ENCODE measurements at regions not wholly inside any gene's neighbourhood (a gene's known extent, or its start where the extent isn't known, plus 50 kb on each side); places are given as distances from the start of the nearest gene placed in this dataset.

DNA sequence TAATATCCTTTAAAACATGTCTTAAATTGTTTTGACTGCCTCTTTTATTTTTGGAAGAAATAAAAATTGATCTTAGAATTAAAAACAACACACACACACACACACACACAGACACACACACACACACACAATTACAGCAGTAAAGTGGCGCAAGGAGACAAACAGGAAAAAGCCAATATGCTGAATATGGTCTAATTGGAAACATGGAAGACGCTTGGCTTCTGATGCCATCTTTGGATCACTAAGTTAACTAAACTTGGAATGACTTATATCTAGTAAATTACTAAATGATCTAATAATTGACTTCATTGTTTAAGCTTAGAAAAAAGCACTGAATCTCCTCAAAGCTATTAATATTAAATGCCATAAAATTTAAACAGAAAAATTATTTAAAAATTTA is 1093.4 kb downstream of the ADGRL3 start:
- DNase-seq, result no peak

DNA sequence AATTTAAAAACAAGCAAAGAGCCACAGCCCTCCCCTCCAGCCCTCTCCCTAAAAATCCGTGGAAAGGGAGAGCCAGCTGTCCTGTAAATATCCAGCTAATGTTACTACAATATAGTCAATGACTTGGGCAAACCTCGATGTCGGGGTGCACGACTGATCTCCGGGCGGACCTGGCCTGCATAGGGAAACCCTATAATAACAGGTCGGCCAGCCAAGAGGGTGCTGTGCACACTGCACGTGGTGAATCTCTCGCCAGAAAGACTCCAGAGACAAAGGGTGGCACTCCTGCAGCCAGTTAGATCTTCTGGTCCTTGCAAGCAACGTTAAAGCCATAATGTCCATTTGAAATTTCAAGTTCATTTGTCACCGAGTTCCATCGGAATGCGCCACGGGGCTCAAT is 1092.8 kb downstream of the ADGRL3 start:
- no peak for DNase-seq

DNA sequence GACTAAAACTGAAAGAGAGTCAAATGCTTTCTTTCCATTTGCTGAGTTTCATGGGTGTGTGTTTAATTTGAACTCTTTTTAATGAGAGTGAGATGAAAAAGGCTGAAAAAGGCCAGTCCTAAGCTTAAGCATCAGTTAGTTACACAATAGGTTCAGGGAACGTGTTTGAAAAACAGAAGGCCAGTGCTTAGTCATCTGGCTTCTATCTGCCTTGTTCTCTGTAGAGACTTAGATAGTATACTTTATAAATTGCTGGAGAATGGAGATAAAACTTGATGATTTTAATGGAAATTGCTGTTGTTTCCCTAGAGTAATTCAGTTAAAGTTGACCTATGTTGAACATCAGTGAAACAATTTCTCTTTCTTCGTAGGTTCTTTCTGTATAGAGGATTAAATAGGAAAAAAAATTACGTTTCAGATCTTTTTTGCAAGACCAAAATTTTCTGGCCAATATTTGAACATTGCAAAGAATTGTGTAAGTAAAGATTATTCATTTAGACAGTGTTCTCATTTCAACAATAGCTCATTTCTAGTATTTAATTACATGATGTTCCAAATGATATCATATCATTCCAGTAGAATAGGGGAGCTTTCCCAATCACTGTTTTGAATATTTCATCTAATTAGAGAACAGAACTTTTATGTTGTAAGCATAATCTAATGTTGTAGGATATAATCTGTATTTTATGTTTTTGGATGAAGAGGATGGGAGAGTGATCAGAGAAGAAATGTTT is 1088.8 kb downstream of the ADGRL3 start:
- no peak for DNase-seq

DNA sequence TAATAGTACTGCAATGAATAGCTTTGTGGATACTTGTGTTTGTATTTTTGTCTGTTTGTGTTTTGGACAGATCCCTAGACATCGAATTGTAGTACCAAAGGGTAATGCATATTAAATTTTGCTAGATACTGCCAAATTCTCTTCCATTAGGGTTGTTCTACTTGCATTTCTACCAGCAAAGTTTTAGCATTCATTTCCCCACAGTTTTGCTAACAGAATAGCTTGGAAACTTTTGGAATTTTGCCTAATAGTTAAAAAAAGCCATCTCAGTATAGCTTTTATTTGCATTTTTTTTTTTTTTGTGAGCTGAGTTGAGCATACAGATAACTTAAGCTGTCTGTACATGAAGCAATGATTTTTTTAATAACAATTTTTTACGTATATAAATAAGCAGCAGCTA is 1084.9 kb downstream of the ADGRL3 start:
- no peak for DNase-seq

DNA sequence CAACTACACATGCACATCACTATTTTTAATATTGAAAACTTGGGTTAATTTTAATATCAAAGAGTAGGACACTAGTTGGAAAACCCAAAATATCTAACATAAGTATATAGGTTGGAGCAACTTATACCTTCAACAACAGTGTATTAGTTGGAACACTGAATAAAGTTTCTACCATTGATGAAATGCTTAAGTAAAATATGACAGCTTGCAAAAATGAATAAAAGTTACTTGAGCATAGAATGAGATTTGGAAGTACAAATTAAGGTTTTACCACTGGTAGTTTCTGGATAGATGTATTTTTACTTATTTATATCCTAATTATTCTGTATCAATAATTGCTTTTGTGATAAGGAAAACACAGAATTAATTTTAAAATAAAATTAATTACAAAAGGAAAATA is 1079.6 kb downstream of the ADGRL3 start:
- DNase-seq, result no peak

DNA sequence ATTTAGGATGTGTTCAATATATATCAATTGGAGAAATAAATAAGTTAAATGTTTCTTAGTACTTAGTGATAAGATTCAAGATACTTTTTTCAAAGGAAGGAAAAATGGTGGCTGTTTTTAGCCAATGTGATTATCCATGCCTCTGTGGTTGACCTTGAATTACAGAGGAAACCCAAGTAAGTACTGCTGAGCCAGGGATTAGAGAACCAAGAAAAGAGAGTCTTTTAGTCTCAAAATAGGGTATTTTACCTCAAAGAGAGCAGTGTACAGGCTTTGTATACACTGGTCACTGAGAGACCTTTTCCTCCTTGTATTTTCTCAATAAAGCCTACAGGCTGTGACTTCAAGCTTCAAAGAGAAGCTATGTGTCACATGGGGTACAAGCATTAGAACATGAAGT is 1075.3 kb downstream of the ADGRL3 start:
- DNase-seq, result no peak

DNA sequence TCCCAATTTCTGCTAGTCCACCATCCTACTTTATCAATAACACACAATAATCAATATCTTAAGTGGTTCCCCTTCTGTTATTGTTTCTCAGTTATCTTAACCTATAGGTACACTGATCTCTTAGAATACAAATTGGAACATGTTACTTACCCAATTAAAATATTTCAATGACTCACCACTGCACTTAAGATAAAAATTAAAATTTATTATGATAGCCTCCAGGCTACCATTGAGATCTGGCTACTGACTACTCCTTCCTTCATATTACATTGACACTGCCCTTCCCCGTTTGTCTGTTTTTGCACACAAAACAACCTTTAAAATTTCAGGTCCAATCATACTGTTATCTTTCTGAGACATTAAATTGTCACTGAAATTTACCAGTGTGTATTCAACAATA is 1074.7 kb downstream of the ADGRL3 start:
- no peak for DNase-seq

DNA sequence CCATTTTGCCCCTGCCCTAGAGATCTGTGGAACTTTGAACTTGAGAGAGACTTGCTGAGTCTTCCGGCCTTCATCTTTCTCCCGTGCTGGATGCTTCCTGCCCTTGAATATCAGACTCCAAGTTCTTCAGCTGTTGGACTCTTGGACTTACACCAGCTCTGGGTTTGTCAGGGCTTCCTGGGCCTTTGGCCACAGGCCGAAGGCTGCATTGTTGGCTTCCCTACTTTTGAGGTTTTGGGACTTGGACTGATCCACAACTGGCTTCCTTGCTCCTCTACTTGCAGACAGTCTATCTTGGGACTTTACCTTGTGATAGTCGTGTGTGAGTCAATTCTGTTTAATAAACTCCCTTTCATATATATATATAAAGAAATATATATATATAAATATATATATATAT is 1071.0 kb downstream of the ADGRL3 start:
- DNase-seq, result no peak

DNA sequence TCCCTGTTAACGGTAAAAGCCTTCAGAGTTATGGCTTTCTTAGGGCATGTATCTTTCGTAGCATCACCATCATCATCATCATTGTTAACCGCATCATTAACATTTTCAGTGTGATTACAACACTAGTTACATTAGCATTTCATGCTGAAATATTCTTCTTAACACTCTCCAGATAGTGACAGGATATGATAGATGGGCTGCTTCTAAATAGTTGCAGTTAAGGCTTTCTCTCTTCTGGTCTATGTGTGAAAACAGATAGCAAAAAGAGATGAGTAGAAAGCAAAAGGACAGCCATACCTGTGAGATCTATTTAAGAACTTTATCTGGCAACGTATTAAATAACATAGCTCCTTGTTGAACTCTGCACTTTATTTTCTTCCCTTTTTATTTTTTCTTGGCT is 1069.8 kb downstream of the ADGRL3 start:
- no peak for DNase-seq

DNA sequence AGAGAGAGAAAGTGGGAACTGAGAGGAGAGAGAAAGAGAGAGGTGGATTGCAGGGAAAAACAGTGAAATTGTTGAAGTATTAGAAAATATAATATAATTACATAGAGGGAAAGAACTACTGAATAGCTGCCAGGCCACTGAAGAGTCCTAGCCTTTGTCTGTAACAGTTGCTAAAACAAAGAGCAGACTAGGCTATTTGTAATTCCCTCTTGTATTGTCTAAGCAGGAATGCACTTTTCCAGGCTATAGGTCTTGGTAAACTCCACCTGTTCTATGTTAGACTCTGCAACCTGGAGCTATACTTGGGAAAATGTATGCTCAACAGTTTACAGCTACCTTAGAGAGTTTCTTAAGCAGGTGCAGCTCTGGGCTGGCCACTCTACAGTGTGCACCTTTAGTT is 1063.3 kb downstream of the ADGRL3 start:
- no peak for DNase-seq

DNA sequence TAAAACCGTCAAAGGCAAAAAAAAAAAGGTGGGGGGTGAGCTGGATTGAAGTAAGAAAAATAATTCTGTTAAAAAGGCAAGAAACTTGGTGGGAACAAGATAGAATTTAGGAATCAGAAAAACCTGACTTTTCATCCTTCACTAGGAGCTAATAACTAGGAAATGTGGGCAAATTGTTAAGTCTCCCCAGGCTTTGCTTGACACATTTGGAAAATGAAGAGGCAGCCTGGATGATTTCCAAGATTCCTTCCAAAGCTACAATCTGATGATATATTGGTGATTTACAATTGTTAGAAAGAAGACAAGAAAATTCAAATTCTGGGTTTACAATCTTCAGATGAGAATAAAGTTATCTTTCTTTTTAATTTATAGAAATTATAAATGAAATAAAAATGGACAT is 1062.5 kb downstream of the ADGRL3 start:
- DNase-seq, result no peak

DNA sequence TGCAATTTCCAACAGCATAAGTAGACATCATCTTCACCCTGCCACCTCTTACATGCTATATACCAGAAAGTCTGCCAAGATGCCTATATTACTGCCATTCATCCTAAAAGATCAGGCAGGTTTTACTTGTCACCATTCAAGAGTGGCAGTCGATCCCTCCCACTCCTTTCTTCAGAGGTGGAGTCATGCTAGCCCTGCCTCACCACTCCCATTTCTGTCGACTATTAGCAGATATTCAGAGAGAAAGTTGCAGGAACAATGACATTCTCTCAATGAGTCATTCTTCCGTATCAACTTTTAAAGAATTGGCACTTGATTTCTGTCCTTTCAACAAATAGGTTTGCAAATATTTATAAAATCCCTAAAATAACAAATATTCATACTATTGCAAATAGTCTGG is 1060.1 kb downstream of the ADGRL3 start:
- no peak for DNase-seq

DNA sequence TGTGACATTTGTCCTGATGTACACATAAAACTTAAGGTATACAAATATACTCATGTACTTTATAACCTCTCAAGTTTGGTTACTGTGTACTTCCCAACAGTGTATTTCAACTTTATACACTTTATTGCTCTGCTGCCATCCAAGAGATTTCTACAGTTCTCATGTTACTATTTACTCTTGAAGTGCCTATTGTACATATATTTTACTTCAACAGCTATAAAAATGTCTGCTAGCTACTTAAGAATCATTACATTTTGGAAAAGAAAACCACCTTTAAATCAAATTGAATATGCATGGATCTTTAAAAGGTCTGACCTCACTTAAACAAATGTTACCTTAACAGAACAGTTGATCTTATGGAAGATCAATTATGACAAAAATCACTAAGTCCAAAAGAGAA is 1056.4 kb downstream of the ADGRL3 start:
- DNase-seq, result no peak

DNA sequence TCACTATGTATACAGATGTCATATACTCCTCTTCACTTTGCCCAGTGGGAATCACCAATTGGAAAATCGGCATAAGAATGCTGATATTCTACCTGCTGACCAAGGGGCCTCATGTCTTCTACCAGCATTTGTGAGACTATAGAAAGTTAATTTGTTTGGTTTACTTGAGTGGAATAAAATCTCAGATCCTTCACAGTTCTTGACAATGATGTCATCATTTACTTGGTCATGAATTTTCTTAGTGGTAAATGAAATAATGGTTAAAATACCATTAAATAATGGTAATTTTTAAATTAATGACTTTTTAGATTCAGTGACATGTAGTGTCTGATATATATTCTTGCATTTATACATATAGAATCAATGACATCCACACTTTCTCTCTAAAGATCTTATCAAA is 1052.6 kb downstream of the ADGRL3 start:
- no peak for DNase-seq

DNA sequence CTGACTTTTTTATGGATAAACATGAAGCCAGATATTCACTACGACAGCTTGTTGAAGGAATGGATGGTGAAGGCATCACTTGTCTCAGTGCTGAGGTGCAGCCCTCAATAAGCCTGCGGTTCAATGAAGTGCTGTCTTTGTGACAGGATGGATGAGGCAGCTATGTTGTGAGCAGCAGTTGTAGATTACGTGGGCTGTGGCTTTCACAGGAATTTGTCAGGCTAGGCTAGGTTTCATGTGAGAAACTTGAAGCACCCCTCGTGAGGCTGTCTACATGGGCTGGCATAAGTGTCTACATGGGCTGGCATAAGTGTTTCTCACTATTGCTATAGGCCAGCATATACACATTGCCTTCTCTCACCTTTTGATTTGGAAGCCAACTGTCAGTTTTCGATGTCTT is 1050.0 kb downstream of the ADGRL3 start:
- no peak for DNase-seq

DNA sequence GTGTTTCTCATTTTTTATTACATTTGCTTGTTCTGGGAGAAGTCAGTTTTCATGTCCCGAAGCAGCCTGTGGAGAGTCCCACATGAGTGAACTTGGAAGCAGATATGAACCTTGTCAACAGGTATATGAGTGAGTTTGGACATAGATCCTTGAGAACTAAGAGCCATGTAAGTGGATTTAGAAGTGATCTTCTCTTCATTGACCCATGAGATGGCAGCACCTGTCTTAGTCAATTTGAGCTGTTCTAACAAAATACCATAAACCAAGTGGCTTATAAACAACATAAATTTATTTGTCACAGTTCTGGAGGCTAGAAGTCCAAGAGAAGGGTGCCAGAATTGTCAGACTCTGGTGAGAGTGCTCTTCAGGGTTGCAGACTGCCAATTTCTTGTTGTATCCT is 1043.8 kb downstream of the ADGRL3 start:
- DNase-seq, result no peak

DNA sequence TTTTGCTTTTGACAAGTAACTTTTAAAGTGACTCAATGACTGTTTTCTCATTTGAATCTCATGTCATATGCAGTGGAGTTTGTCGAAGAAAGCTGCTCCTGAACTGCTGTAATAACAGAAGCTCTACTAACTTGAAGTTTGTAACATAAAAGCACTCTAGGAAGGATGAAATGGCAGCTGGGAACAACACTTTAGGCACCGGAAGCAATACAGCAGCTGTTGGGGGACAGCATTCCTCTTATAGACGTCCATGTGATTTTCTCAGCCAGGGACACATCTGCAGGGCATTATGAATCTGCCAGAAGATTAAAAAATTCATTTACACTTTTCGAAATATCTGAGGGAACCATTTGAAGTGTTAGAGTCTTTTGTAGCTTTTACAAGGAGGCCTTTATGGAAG is 1035.8 kb downstream of the ADGRL3 start:
- no peak for DNase-seq

DNA sequence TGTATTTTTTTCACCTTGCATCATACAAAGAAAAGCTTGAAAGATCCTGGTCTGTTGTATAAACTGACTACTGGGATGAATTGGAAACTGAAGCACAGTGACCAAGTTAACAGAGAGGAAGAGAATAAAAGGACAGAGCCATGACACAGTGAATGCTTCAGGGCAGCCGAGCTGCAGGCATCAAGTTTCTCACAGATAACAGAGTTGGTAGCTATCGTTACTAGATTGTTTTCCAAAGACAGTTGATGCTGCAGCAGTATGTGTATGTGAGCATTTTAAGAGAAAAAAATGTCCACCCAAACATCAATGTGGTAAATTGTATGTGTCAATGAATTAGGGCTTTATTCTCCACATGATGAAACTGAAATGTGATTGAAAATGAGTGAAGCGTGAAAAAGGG is 1032.7 kb downstream of the ADGRL3 start:
- DNase-seq, result no peak

DNA sequence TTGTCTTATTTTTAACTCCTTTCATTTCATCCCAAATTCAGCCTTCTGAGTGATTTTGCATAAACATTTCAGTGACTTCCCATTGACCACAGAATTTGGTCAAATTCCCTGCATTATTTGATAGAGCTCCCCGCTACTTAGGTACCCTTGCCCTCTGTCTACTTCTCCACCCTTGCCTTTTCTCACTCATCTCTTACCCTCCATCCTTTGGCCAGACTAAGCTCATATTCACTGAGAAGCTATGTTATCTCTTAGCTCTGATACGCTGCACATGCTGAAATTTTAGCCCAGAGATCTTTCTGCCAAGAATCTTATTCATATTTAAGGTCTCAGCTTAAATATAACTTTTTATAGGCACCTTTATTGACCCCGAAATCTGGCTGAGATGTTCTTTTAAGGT is 1031.9 kb downstream of the ADGRL3 start:
- DNase-seq, result no peak

DNA sequence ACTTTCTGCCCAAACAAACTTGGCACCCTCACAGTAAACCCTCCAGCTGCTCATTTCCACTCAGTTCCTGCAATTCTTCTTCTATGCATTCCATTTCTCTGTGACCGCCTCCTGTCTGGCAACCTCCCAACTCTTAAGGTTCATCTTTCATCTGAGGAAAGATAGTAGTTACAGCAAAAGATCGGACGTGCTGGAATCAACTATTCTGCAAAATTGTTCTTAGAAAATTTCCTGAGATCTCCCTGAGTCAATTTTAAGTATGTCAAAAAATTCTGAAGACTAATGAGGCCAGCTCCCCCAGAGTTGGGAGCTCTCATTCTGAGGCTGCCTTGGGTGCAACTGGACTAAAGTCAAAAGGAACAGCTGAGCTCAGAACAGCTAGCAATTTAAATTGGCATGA is 1026.0 kb downstream of the ADGRL3 start:
- DNase-seq, result peak; percentile 11

DNA sequence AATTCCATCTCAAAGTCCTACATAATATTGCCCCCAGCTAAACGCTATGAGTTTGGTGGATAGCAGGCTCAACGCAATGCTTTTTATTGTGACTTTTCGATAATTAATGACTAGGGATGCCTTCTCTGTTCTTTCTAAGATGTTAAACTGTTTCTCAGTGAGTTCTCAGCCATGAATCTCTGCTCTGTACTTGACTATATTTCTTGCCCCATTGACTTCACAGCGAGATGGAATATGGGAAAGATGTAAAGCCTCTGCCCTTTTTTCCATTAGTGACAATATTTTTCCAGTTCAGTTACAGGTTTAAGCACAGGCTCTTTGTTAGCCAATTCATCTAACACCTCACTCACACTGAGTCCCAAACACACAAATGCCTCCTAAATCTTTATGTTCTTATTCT is 1022.0 kb downstream of the ADGRL3 start:
- no peak for DNase-seq

DNA sequence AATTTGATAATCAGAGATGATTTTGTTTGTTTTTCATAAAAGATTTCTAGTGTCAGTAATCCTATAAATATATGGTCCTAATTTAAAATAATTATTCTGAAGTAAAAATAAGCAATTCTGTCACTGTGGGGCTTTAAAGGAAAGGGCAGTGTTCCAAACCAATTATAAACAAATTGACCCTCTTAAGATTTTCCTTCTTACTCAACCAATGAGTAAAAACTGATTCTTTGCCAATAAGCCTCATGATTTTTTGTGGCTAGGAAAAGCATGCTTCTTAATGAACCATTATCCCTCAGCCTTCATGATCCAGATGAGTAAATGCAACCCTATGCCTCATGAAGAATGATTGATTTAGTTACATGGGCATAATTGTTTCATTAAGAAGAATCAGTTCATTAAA is 1010.4 kb downstream of the ADGRL3 start:
- DNase-seq, result peak; percentile 62

DNA sequence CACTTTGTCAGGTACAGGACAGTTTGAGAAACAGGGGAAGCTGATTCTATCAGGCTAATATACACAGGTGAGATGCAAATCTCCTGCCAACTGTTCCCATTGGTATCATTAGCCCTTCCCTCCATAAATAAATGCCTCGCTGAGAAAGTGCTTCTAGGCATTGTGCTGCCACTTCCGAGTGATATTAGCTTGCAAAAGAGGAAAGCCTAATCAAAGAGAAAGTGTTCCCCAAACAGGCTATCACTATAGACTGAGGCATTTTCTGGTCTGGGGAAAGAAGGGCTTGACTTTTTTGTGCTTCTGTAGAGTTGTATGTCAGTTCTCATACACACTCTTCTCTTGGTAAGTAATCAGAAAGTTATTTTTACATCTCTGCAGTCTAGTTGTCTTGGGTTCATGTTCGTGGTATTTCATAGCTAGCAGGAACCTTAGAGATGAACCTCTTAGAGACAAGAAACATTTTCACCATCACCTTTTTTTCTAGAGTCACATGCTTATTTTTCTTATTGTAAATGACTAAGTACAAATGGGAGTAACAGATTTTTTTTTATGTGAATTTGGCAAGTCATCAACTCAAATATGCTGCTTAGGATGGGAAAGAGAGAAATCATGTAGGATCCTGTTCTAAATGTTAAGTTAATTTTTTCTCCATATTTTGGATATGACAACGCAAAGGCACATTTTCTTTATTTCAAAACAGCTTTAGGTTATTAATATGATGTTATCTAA is 1009.8 kb downstream of the ADGRL3 start:
- DNase-seq, result peak; percentile 50

DNA sequence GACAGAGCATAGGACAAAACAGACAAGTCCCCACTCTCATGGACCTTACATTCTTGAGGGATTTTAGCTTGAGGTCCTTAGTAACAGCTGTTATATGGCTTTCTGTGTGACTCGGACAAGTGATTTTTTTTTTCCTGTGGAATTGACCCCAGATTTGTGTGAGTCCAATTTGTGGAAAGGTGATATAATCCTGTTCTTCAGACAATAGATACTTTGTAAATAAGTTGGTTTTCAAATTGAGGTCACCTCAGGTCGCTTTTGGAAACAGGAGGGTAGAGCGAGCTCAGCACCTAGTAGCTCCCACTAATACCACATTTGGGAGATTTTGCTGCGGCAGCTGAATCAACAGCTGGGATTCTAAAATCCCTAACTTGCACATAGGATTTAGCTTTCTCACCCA is 1008.8 kb downstream of the ADGRL3 start:
- no peak for DNase-seq

DNA sequence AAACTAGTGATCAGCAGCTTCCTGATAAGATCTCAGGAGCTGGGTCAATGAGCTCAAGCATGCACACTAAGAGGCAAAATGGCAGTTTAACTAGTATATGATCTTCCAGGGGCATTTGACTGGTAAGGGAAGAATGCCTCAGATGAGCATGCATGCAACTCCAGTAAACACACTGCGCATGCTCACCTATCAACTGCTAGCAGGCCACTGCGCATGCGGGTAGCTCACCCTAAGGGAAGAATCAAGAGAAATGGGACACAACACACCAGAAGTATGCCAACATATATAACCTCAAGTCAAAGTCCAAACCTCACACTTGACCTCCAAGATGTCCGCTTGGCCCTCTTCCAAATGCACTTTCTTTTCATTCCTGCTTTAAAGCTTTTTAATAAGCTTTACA is 1004.0 kb downstream of the ADGRL3 start:
- DNase-seq, result no peak

All from NCI-H1105 treated with DMSO at 0.1 percent for 48 hours (cell line).